ELF-1 (cell line): ENCODE measurements at regions not wholly inside any gene's neighbourhood (a gene's known extent, or its start where the extent isn't known, plus 50 kb on each side); places are given as distances from the start of the nearest gene placed in this dataset.

Source experiments
- DNase-seq: peaks from one replicate; pipeline ENCODE4 v3.0.0-alpha.2; 2016; ENCODE audit warnings: low read depth, low spot score

DNA sequence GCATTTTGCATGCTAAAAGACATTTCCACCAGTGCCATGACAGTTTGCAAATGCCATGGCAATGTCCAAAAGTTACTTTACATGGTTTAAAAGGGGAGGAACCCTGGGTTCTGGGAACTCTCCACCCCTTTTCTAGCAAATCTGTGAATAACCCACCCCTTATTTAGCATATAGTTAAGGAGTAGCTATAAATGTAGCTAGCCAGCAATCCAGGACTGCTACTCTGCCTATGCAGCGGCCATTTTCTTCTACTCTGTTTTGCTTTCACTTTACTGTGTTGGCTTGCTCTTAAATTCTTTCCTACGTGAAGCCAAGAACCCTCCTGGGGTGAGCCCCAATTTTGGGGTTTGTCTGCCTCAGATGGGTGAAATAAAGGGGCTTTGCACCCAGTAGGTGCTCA is 141.0 kb downstream of the PTPN11 start:
- no peak for DNase-seq

- DNase-seq: no peak
Observed at GRCh38 chr12:112564160-112564784, 145.5 kb downstream of the PTPN11 start.

DNA sequence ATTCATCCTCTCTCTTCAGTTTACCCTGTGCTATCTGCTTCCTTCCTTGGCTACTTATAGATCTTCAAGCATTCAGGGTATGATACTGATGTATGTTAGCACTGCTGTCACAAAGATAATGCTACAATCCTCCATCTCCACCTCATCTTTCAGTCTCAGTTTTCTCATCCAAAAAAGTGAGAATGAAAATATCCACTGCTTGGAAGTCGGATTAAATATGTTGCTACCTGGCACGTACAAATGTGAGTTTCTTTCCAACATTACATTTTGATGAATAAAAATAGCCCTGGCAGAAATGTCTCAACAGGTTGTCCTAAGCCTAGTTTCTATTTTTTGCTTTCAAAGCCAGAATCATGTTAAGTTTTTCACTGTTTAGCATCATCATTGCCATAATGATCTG is 149.9 kb downstream of the PTPN11 start:
- DNase-seq: no peak

DNA sequence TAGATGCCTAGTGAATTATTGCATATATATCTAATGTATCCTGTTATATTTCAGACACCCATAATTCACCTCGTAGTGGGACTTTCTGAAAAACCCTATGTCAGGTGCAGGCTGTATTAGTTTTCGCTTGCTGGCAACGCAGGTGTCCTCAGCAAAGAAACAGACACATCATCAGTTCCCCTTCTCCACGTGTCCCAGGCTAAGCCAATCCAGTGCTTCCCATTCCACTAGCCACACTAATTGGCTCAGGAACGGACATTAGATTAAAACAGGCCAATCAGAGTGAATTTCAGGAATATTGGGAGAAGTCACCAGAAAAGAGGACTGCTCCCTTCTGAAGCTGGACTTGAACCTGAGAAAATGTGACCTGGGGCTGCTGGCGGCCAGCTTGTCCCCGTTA is 151.3 kb downstream of the PTPN11 start:
- no peak for DNase-seq

GRCh38 chr12:112573141-112573540 is 154.4 kb downstream of the PTPN11 start:
- DNase-seq: no peak

DNA sequence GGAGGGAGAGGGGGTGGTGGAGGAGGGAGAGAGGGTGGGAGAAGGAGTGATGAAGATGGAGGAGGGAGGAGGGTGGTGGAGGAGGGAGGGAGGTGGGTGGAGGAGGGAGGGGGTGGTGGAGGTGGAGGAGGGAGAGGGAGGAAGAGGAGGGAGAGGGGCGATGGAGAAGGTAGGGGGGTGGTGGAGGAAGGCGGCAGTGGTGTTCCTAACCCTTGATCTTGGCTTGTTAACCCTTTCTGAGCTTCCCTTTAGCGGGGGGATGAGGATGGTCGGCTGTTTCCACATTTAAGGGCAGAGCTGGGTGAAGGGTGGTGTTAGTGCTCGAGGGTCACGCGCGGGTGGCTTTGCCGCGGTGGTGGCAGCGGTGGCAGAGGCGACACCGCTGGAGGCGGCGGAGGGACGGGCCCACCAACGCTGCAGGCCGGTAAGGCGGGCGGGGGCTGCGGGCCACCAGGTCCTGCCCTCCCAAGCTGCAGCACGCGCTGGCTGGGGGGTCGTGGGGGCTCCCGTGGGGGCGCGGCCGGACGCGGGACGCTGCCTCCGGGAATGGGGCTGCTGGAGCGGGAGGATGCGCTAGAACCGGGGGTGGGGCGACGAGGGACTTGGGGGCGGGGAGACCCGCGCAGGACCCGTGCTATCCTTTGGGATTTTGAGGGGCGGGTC is 156.3 kb downstream of the PTPN11 start:
- no peak for DNase-seq

GRCh38 chr12:112575559-112576067 is 156.9 kb downstream of the PTPN11 start:
- no peak for DNase-seq

DNA sequence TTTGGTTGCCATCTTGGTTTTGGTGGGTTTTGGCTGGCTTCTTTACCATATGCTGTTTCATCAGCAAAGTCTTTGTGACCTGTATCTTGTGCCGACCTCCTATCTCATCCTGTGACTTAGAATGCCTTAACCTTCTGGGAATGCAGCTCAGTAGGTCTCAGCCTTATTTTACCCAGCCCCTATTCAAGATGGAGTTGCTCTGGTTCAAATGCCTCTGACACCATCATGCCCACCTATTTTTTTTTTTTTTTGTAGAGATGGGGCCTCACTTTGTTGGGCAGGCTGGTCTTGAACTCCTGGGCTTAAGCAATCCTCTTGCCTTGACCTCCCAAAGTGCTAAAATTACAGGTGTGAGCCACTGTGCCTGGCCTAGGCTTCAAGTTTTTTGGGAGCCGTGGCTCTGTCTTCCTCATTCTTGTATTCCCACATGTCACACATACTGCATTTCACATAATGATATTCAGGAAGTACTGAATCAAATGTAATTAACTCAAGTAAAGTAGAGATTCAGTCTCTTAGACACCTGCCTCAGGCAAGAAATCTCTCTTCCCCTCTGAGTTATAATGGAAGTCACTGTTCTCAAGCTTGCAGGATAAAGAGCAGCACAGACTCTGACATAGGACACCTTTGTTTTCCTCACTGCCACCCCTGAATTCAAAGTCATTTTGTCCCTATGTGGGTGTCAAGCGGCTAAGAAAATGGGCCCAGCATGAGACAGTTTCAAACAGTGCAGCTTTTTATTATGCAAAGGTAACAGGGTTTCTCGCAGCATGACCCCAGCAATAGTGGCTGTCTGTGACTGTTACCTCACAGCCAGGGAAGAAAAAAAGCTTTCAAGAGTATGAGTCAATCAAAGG is 159.0 kb downstream of the PTPN11 start:
- peak; percentile 81 for DNase-seq

GRCh38 chr12:112584266-112584722 is 165.5 kb downstream of the PTPN11 start:
- peak; percentile 42 for DNase-seq

- no peak for DNase-seq
Observed at GRCh38 chr12:112586148-112586783, 167.5 kb downstream of the PTPN11 start.

DNA sequence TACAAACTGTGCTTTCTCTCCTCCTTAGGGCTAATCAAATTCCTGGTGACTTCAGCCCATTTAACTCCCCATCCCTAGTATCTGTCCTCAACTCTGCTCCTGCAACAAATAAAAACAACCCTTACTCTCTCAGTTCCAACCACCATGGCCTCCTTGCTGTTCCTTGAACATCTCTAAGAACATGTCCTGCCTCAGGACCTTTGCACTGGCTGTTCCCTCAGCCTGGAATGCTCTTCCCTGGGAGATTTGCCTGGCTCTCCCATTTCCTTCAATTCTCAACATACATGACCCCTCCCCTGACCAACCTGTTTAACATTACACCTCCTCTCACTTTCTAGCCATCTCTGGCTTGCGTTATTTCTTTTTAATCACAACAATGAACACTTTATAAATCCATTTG is 170.5 kb downstream of the PTPN11 start:
- DNase-seq: no peak

GRCh38 chr12:112590281-112590680 is 171.5 kb downstream of the PTPN11 start:
- peak; percentile 4 for DNase-seq

DNA sequence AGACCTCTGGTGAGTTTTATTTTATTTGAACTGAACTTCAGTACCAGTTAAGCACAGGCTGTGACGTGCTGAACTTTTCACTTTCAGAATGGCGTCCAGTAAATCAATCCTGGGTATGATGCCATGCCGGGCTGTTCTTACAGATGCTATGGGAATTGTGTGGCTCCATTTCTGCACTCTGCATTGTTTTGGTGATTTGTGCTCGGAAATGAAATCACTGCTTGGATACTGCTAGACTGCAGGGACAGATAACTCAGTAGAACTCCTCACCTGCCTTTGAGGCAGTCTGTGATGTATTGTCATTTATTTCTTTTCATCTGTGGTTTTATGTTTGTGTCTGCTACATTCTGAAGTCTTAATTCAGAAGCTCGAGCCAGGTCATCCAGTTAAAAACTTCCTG is 172.7 kb downstream of the PTPN11 start:
- no peak for DNase-seq

- no peak for DNase-seq
Observed at GRCh38 chr12:112595410-112595809, 176.7 kb downstream of the PTPN11 start.

- no peak for DNase-seq
Observed at GRCh38 chr12:112597986-112598385, 179.2 kb downstream of the PTPN11 start.

DNA sequence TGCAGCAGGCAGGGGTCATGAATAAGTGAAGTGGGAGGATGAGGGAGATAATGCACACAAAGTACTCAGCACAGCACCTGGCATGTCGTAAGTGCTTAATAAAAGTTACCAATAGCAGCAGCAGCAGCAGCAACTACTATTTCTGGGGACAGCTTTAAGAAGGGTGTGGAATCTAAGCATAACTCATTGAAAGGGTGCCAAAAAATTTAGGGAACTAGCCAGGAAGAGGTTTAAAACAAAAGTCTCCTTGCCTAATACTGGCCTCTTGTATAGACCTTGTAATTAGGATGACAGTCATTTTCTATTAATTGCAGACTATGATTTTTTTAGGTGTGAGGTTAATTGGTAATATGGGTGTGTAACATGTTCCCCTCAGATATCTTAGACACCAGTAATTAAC is 179.9 kb downstream of the PTPN11 start:
- DNase-seq: no peak

GRCh38 chr12:112599871-112600270 is 181.1 kb downstream of the PTPN11 start:
- no peak for DNase-seq

- peak; percentile 85 for DNase-seq
Observed at GRCh38 chr12:112602150-112602549, 183.4 kb downstream of the PTPN11 start.

- DNase-seq: peak; percentile 11
Observed at GRCh38 chr12:112606611-112607365, 184.8 kb upstream of the RPH3A start.

- no peak for DNase-seq
Observed at GRCh38 chr12:112607427-112607826, 184.1 kb upstream of the RPH3A start.

GRCh38 chr12:112611908-112612307 is 179.6 kb upstream of the RPH3A start:
- DNase-seq: no peak
